IMR-90 (cell line): ENCODE measurements at regions not wholly inside any gene's neighbourhood (a gene's known extent, or its start where the extent isn't known, plus 50 kb on each side); places are given as distances from the start of the nearest gene placed in this dataset.

Experiments
- ATAC-seq: fragments of 200-7000 bp; cut with Tn5 transposase; 2 replicates; pipeline ENCODE4 v1.9.1; 2020; ENCODE audit warnings: low read depth, mild to moderate bottlenecking, moderate library complexity
- BruUV-seq: library from RNA; stranded (reverse); fragments of 400-500 nt; replicated peaks from 2 replicates; lab custom pipeline; 2021; lab: Mats Ljungman, UMichigan
- CTCF ChIA-PET: fragments of 300-600 bp; formaldehyde crosslinking; extraction: SDS; loops from one replicate; lab custom pipeline; 2021; ENCODE audit warnings: antibody characterized with exemption; lab: Yijun Ruan, JAX
- POLR2A ChIA-PET: fragments of 300-600 bp; sonication (Branson Sonifier 250); formaldehyde crosslinking; loops from one replicate; lab custom pipeline; 2022; ENCODE audit warnings: antibody characterized with exemption; ENCODE audit not compliant: unreplicated experiment; lab: Charles Lee
- DNase-seq: peaks from one replicate; pipeline ENCODE4 v3.0.0; 2013
- H2AFZ ChIP-seq: replicated peaks from 2 replicates; pipeline ENCODE3; 2013; ENCODE audit warnings: low read length, mild to moderate bottlenecking; ENCODE audit not compliant: poor library complexity
- H2AK5ac ChIP-seq: 2 replicates; pipeline ENCODE4 v1.6.1; 2013; ENCODE audit warnings: low read depth, low read length, inconsistent platforms
- H2AK9ac ChIP-seq: replicated peaks from 2 replicates; pipeline ENCODE3; 2013; ENCODE audit warnings: mild to moderate bottlenecking, low read depth, low read length, moderate library complexity; ENCODE audit not compliant: poor library complexity
- H2BK120ac ChIP-seq: 2 replicates; pipeline ENCODE4 v1.6.1; 2013; ENCODE audit warnings: low read depth, low read length, inconsistent platforms
- H2BK15ac ChIP-seq: 3 replicates; pipeline ENCODE4 v1.6.1; 2013; ENCODE audit warnings: low read depth, low read length, inconsistent platforms
- H2BK20ac ChIP-seq: 2 replicates; pipeline ENCODE4 v1.6.1; 2013; ENCODE audit warnings: low read depth, mild to moderate bottlenecking, inconsistent platforms, low read length, moderate library complexity
- H2BK5ac ChIP-seq: 2 replicates; pipeline ENCODE4 v1.6.1; 2013; ENCODE audit warnings: mild to moderate bottlenecking, low read depth, low read length, inconsistent platforms; ENCODE audit not compliant: poor library complexity, severe bottlenecking
- H3K14ac ChIP-seq: replicated peaks from 2 replicates; pipeline ENCODE4 v1.6.1; 2013; ENCODE audit warnings: low read depth, low read length, inconsistent platforms
- H3K18ac ChIP-seq: 2 replicates; pipeline ENCODE4 v1.6.1; 2013; ENCODE audit warnings: low read depth, low read length, control low read depth
- H3K23ac ChIP-seq: 2 replicates; pipeline ENCODE4 v1.6.1; 2013; ENCODE audit warnings: low read depth, low read length, inconsistent platforms
- H3K27ac ChIP-seq: 2 replicates; pipeline ENCODE4 v1.5.1; 2013; ENCODE audit warnings: mild to moderate bottlenecking, control low read depth, low read length; ENCODE audit not compliant: insufficient read depth
- H3K27me3 ChIP-seq: 2 replicates; pipeline ENCODE4 v1.6.1; 2013; ENCODE audit warnings: low read length; ENCODE audit not compliant: control insufficient read depth, insufficient read depth
- H3K36me3 ChIP-seq: 2 replicates; pipeline ENCODE4 v1.6.1; 2013; ENCODE audit warnings: low read length, mixed read lengths; ENCODE audit not compliant: control insufficient read depth, insufficient read depth
- H3K4ac ChIP-seq: 2 replicates; pipeline ENCODE4 v1.6.1; 2013; ENCODE audit warnings: low read depth, low read length, inconsistent platforms
- H3K4me1 ChIP-seq: 2 replicates; pipeline ENCODE4 v1.6.1; 2013; ENCODE audit warnings: low read length, mixed read lengths; ENCODE audit not compliant: control insufficient read depth, insufficient read depth
- H3K4me2 ChIP-seq: 2 replicates; pipeline ENCODE4 v1.6.1; 2013; ENCODE audit warnings: low read depth, mild to moderate bottlenecking, control low read depth, low read length, moderate library complexity
- H3K4me3 ChIP-seq: 2 replicates; pipeline ENCODE4 v1.5.1; 2013; ENCODE audit warnings: low read depth, mild to moderate bottlenecking, control low read depth, low read length, moderate library complexity; ENCODE audit not compliant: insufficient read depth
- H3K56ac ChIP-seq: 2 replicates; pipeline ENCODE4 v1.6.1; 2013; ENCODE audit warnings: low read length, inconsistent platforms; ENCODE audit not compliant: insufficient read depth; ENCODE audit errors: extremely low read depth
- H3K79me1 ChIP-seq, 2 experiments: 2 replicates each; pipeline ENCODE4 v1.6.1; 2013; ENCODE audit warnings: low read length in 2 of 2, inconsistent platforms in 1 of 2, low read depth in 1 of 2
- H3K9ac ChIP-seq: 2 replicates; pipeline ENCODE4 v1.6.1; 2013; ENCODE audit warnings: low read depth, low read length, control low read depth
- H3K9me1 ChIP-seq: 2 replicates; pipeline ENCODE4 v1.6.1; 2013; ENCODE audit warnings: low read length, inconsistent platforms; ENCODE audit not compliant: insufficient read depth
- H3K9me3 ChIP-seq: 2 replicates; pipeline ENCODE4 v1.6.1; 2013; ENCODE audit warnings: low read length; ENCODE audit not compliant: control insufficient read depth, insufficient read depth
- H4K20me1 ChIP-seq: 2 replicates; pipeline ENCODE4 v1.6.1; 2013; ENCODE audit warnings: low read length, inconsistent platforms; ENCODE audit not compliant: insufficient read depth
- H4K5ac ChIP-seq: 2 replicates; pipeline ENCODE4 v1.6.1; 2013; ENCODE audit warnings: mild to moderate bottlenecking, low read depth, low read length, control low read depth
- H4K8ac ChIP-seq, 2 experiments: 2 replicates each; pipeline ENCODE4 v1.6.1; 2013; ENCODE audit warnings: low read depth in 2 of 2, low read length in 2 of 2, control low read depth in 1 of 2, inconsistent platforms in 1 of 2
- H4K91ac ChIP-seq: 2 replicates; pipeline ENCODE4 v1.6.1; 2013; ENCODE audit warnings: low read depth, low read length, inconsistent platforms; ENCODE audit not compliant: insufficient read depth
- BHLHE40 ChIP-seq: fragments of 150-350 bp; IDR thresholded peaks from 2 replicates; pipeline ENCODE4 v1.6.1; 2016; ENCODE audit warnings: mild to moderate bottlenecking, low read depth, low read length
- CEBPB ChIP-seq: IDR thresholded peaks from 2 replicates; pipeline ENCODE4 v1.6.1; 2012; ENCODE audit warnings: low read depth, low read length, improper control_type of control experiment
- CHD1 ChIP-seq: IDR thresholded peaks from 2 replicates; pipeline ENCODE4 v1.6.1; 2012; ENCODE audit warnings: low read depth, low read length, improper control_type of control experiment
- FOS ChIP-seq: fragments of 150-350 bp; IDR thresholded peaks from 2 replicates; pipeline ENCODE4 v1.6.1; 2016; ENCODE audit warnings: low read depth, low read length
- MAZ ChIP-seq: IDR thresholded peaks from 2 replicates; pipeline ENCODE4 v1.6.1; 2012; ENCODE audit warnings: low read depth, mild to moderate bottlenecking, low read length, improper control_type of control experiment, moderate library complexity, borderline replicate concordance
- MXI1 ChIP-seq: IDR thresholded peaks from 2 replicates; pipeline ENCODE4 v1.6.1; 2012; ENCODE audit warnings: low read depth, mild to moderate bottlenecking, low read length, moderate library complexity, borderline replicate concordance
- NFE2L2 ChIP-seq: fragments of 150-350 bp; IDR thresholded peaks from 2 replicates; pipeline ENCODE4 v1.6.1; 2016; ENCODE audit warnings: low read depth, mild to moderate bottlenecking, low read length
- RAD21 ChIP-seq: IDR thresholded peaks from 2 replicates; pipeline ENCODE4 v1.6.1; 2012; ENCODE audit warnings: low read length, improper control_type of control experiment
- RCOR1 ChIP-seq: IDR thresholded peaks from 2 replicates; pipeline ENCODE4 v1.6.1; 2012; ENCODE audit warnings: mild to moderate bottlenecking, low read length, improper control_type of control experiment; ENCODE audit not compliant: insufficient replicate concordance
- RFX5 ChIP-seq: IDR thresholded peaks from 2 replicates; pipeline ENCODE4 v1.8.0; 2012; ENCODE audit warnings: low read depth, mild to moderate bottlenecking, low read length, moderate library complexity
- SMC3 ChIP-seq: fragments of 150-350 bp; IDR thresholded peaks from 2 replicates; pipeline ENCODE4 v1.6.1; 2016; ENCODE audit warnings: low read depth, mild to moderate bottlenecking, antibody characterized with exemption, low read length, moderate library complexity
- WGBS, 2 experiments: methylation state at CpG; one replicate each; pipeline versions ENCODE4 v1.1.5 to v1.1.7; 2013; ENCODE audit warnings: missing lambda C conversion rate in 2 of 2; ENCODE audit not compliant: insufficient read length in 1 of 2; ENCODE audit errors: extremely low coverage in 2 of 2; 5-methylcytosine and 5-hydroxymethylcytosine counted together
- dilution Hi-C: fragments of 300-500 bp; cut with HindIII; formaldehyde crosslinking; loops from one replicate; pipeline ENCODE4 v1.14.3; 2018; ENCODE audit warnings: low sequenced_read_pairs; ENCODE audit not compliant: unreplicated experiment
- in situ Hi-C: fragments of 300-500 bp; cut with MboI; formaldehyde crosslinking; loops from 3 replicates; pipeline ENCODE4 v1.14.3; 2019; ENCODE audit warnings: low sequenced_read_pairs, inconsistent platforms, mixed read lengths
- intact Hi-C: fragments of 100-400 bp; cut with micrococcal nuclease; formaldehyde crosslinking; loops from 2 replicates; pipeline ENCODE4 v1.10.0; 2022
- TF ChIP-seq, protein P1 (sequence below): fragments of 150-350 bp; IDR thresholded peaks from 2 replicates; pipeline ENCODE4 v1.6.1; 2016; ENCODE audit warnings: low read depth, mild to moderate bottlenecking, low read length, moderate library complexity, borderline replicate concordance
- TF ChIP-seq, protein P2 (sequence below): conservative IDR thresholded peaks from 2 replicates; pipeline ENCODE4 v1.5.1; 2012; ENCODE audit warnings: mild to moderate bottlenecking, low read depth, low read length, improper control_type of control experiment

DNA sequence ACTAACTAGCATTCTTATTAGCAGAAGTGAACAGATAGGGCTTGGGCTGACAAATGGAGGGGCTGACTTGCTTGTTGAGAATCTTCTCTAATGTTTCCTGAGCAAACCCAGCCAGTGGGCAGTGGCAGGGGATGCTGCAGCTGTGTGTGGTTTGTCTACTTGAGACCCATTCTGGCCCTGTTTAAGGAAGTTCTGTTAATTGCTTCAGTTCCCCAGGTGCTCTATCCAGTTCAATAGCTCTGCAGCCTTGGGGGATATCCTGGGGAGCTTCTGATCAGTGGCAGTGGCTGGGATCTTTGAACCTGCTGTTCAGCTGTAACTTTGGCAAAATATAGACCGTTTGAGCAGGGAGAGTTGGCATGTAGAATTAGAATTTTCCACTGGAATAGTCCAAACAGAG, 137.4 kb downstream of the ZNF326 start:
- Histone ChIP-seq H4K20me1 (no peaks in the 10 kb centered on the region), H3K4me3 (no peak overlapping the region), H3K4me1 (no peaks in the 10 kb centered on the region), H3K27ac (no peak overlapping the region), H3K4ac (no peak overlapping the region), H4K91ac (no peak overlapping the region), H2BK5ac (no peak overlapping the region), H2AK5ac (no peak overlapping the region), H3K9me1 (no peaks in the 10 kb centered on the region), H3K9ac (no peak overlapping the region), H3K18ac (no peak overlapping the region), H2BK120ac (no peak overlapping the region), H3K14ac (no peak overlapping the region), H3K79me1 (no peaks in the 10 kb centered on the region), H3K36me3 (no peaks in the 10 kb centered on the region), H4K8ac (no peak overlapping the region), H3K9me3 (no peaks in the 10 kb centered on the region), H2BK20ac (no peak overlapping the region), H3K4me2 (no peak overlapping the region), H3K27me3 (no peaks in the 10 kb centered on the region), H3K23ac (no peak overlapping the region), H4K5ac (no peak overlapping the region), H2BK15ac (no peak overlapping the region), H2AK9ac (no peak overlapping the region), H2AFZ (no peak overlapping the region), H3K56ac (no peak overlapping the region)
- no peak for TF ChIP-seq RAD21
- no peak for TF ChIP-seq BHLHE40
- TF ChIP-seq FOS: no peak
- no peak for TF ChIP-seq CHD1
- no peak for TF ChIP-seq RCOR1
- TF ChIP-seq, protein P1, sequence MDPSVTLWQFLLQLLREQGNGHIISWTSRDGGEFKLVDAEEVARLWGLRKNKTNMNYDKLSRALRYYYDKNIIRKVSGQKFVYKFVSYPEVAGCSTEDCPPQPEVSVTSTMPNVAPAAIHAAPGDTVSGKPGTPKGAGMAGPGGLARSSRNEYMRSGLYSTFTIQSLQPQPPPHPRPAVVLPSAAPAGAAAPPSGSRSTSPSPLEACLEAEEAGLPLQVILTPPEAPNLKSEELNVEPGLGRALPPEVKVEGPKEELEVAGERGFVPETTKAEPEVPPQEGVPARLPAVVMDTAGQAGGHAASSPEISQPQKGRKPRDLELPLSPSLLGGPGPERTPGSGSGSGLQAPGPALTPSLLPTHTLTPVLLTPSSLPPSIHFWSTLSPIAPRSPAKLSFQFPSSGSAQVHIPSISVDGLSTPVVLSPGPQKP: no peak
- TF ChIP-seq, protein P2, sequence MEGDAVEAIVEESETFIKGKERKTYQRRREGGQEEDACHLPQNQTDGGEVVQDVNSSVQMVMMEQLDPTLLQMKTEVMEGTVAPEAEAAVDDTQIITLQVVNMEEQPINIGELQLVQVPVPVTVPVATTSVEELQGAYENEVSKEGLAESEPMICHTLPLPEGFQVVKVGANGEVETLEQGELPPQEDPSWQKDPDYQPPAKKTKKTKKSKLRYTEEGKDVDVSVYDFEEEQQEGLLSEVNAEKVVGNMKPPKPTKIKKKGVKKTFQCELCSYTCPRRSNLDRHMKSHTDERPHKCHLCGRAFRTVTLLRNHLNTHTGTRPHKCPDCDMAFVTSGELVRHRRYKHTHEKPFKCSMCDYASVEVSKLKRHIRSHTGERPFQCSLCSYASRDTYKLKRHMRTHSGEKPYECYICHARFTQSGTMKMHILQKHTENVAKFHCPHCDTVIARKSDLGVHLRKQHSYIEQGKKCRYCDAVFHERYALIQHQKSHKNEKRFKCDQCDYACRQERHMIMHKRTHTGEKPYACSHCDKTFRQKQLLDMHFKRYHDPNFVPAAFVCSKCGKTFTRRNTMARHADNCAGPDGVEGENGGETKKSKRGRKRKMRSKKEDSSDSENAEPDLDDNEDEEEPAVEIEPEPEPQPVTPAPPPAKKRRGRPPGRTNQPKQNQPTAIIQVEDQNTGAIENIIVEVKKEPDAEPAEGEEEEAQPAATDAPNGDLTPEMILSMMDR: no peak
- TF ChIP-seq NFE2L2: no peak
- no peak for TF ChIP-seq SMC3
- TF ChIP-seq MAZ: no peak
- TF ChIP-seq CEBPB: no peak
- TF ChIP-seq MXI1: no peak
- TF ChIP-seq RFX5: no peak
- no CpG with 5 or more reads among the region's 1 CpG for WGBS, 2 experiments
- in situ Hi-C loops: no loop called here
- no peak for DNase-seq
- BruUV-seq: no TSS peak
- dilution Hi-C loops: no loop called here
- POLR2A ChIA-PET: no interaction called here
- intact Hi-C loops: loop anchor here (5.0 kb wide), 1 partner anchor 1145 kb away; no protein-coding TSS in a partner anchor
- CTCF ChIA-PET: no interaction called here
- ATAC-seq: no peak
